Loucy (cell line): ENCODE measurements at regions not wholly inside any gene's neighbourhood (a gene's known extent, or its start where the extent isn't known, plus 50 kb on each side); places are given as distances from the start of the nearest gene placed in this dataset.

ENCODE experiments used
- H2AFZ ChIP-seq: fragments of 200-600 bp; sonication (generic); 2 replicates; pipeline ENCODE4 v1.6.0; 2016; ENCODE audit warnings: antibody characterized with exemption, mild to moderate bottlenecking, low read length, moderate library complexity
- H3F3A ChIP-seq: fragments of 200-600 bp; 2 replicates; pipeline ENCODE4 v1.6.0; 2016; ENCODE audit warnings: antibody characterized with exemption, low read depth, mild to moderate bottlenecking
- H3K27me3 ChIP-seq: fragments of 200-600 bp; sonication (generic); 2 replicates; pipeline ENCODE4 v1.6.1; 2014; ENCODE audit warnings: low read length, mild to moderate bottlenecking; ENCODE audit not compliant: insufficient read depth, poor library complexity, severe bottlenecking
- H3K36me3 ChIP-seq: fragments of 200-600 bp; sonication (generic); 2 replicates; pipeline ENCODE4 v1.6.1; 2016; ENCODE audit warnings: low read length; ENCODE audit not compliant: insufficient read depth
- H3K4me1 ChIP-seq: fragments of 200-600 bp; sonication (generic); 2 replicates; pipeline ENCODE4 v1.5.1; 2014; ENCODE audit warnings: low read length, mild to moderate bottlenecking; ENCODE audit not compliant: insufficient read depth, poor library complexity, severe bottlenecking
- H3K4me2 ChIP-seq: fragments of 200-600 bp; sonication (generic); 2 replicates; pipeline ENCODE4 v1.6.0; 2014; ENCODE audit warnings: antibody characterized with exemption, low read length, low read depth, mild to moderate bottlenecking; ENCODE audit not compliant: poor library complexity, severe bottlenecking
- H3K4me3 ChIP-seq: fragments of 200-600 bp; sonication (generic); 2 replicates; pipeline ENCODE4 v1.5.1; 2014; ENCODE audit warnings: low read length, mild to moderate bottlenecking, mixed read lengths; ENCODE audit not compliant: poor library complexity, severe bottlenecking
- H3K79me2 ChIP-seq: fragments of 200-600 bp; sonication (generic); 2 replicates; pipeline ENCODE4 v1.6.1; 2014; ENCODE audit warnings: low read length; ENCODE audit not compliant: insufficient read depth
- H3K9ac ChIP-seq: fragments of 200-600 bp; sonication (generic); 2 replicates; pipeline ENCODE4 v1.6.0; 2014; ENCODE audit warnings: mild to moderate bottlenecking, low read depth, low read length, moderate library complexity; ENCODE audit not compliant: poor library complexity, severe bottlenecking
- H3K9me2 ChIP-seq: fragments of 200-600 bp; sonication (generic); replicated peaks from 2 replicates; pipeline ENCODE4 v1.6.1; 2016; ENCODE audit warnings: low read depth, low read length, mixed read lengths
- H3K9me3 ChIP-seq: fragments of 200-600 bp; sonication (generic); 2 replicates; pipeline ENCODE4 v1.6.1; 2014; ENCODE audit warnings: mild to moderate bottlenecking, antibody characterized with exemption, low read length, low read depth; ENCODE audit not compliant: insufficient read depth
- H4K20me1 ChIP-seq: fragments of 200-600 bp; sonication (generic); 2 replicates; pipeline ENCODE4 v1.6.0; 2014; ENCODE audit warnings: antibody characterized with exemption, low read length, mild to moderate bottlenecking; ENCODE audit not compliant: insufficient read depth, poor library complexity, severe bottlenecking
- CTCF ChIP-seq: fragments of 200-600 bp; sonication (generic); conservative IDR thresholded peaks from 2 replicates; pipeline ENCODE4 v1.5.1; 2014; ENCODE audit warnings: mild to moderate bottlenecking, antibody characterized with exemption, low read length
- EZH2phosphoT487 ChIP-seq: fragments of 200-600 bp; IDR thresholded peaks from 2 replicates; pipeline ENCODE4 v1.6.1; 2018; ENCODE audit warnings: antibody characterized with exemption, mild to moderate bottlenecking, moderate library complexity, borderline replicate concordance

- no peak overlapping the region for H3K9ac ChIP-seq
- H3K9me2 ChIP-seq, result no peaks in the 10 kb centered on the region
- no peak overlapping the region for H3K4me3 ChIP-seq
- H3K36me3 ChIP-seq, result no peaks in the 10 kb centered on the region
- H4K20me1 ChIP-seq, result no peaks in the 10 kb centered on the region
- no peaks in the 10 kb centered on the region for H3K9me3 ChIP-seq
- TF ChIP-seq CTCF (no peak), EZH2phosphoT487 (no peak)
- H3K27me3 ChIP-seq, result no peaks in the 10 kb centered on the region
- H3K4me1 ChIP-seq, result no peaks in the 10 kb centered on the region
- no peak overlapping the region for H3K4me2 ChIP-seq
- no peaks in the 10 kb centered on the region for H3K79me2 ChIP-seq
- H3F3A ChIP-seq, result no peaks in the 10 kb centered on the region
- H2AFZ ChIP-seq, result no peak overlapping the region
Measured at GRCh38 chr4:134885436-134885835, 683.8 kb upstream of the PABPC4L start.

- H3K27me3 ChIP-seq, result no peaks in the 10 kb centered on the region
- H3K79me2 ChIP-seq, result no peaks in the 10 kb centered on the region
- TF ChIP-seq EZH2phosphoT487, result no peak
- TF ChIP-seq CTCF, result no peak
- no peaks in the 10 kb centered on the region for H3K9me2 ChIP-seq
- no peaks in the 10 kb centered on the region for H3K9me3 ChIP-seq
- no peak overlapping the region for H3K4me2 ChIP-seq
- H3K4me3 ChIP-seq, result no peak overlapping the region
- H3K9ac ChIP-seq, result no peak overlapping the region
- H3K4me1 ChIP-seq, result no peaks in the 10 kb centered on the region
- no peaks in the 10 kb centered on the region for H3K36me3 ChIP-seq
- no peaks in the 10 kb centered on the region for H3F3A ChIP-seq
- H2AFZ ChIP-seq, result no peak overlapping the region
- no peaks in the 10 kb centered on the region for H4K20me1 ChIP-seq
Measured at GRCh38 chr4:134883831-134884449, 682.4 kb upstream of the PABPC4L start.

- no peaks in the 10 kb centered on the region for H3K9me2 ChIP-seq
- no peaks in the 10 kb centered on the region for H3K4me1 ChIP-seq
- H3F3A ChIP-seq, result no peaks in the 10 kb centered on the region
- H3K4me3 ChIP-seq, result no peak overlapping the region
- no peaks in the 10 kb centered on the region for H4K20me1 ChIP-seq
- no peaks in the 10 kb centered on the region for H3K79me2 ChIP-seq
- H3K9me3 ChIP-seq, result no peaks in the 10 kb centered on the region
- no peaks in the 10 kb centered on the region for H3K27me3 ChIP-seq
- H2AFZ ChIP-seq, result no peak overlapping the region
- no peaks in the 10 kb centered on the region for H3K36me3 ChIP-seq
- no peak for TF ChIP-seq EZH2phosphoT487
- TF ChIP-seq CTCF, result no peak
- no peak overlapping the region for H3K9ac ChIP-seq
- no peak overlapping the region for H3K4me2 ChIP-seq
Measured at GRCh38 chr4:134879019-134879418, 677.4 kb upstream of the PABPC4L start.
